ENCODE measurements at regions not wholly inside any gene's neighbourhood (a gene's known extent, or its start where the extent isn't known, plus 50 kb on each side); places are given as distances from the start of the nearest gene placed in this dataset.

DNA sequence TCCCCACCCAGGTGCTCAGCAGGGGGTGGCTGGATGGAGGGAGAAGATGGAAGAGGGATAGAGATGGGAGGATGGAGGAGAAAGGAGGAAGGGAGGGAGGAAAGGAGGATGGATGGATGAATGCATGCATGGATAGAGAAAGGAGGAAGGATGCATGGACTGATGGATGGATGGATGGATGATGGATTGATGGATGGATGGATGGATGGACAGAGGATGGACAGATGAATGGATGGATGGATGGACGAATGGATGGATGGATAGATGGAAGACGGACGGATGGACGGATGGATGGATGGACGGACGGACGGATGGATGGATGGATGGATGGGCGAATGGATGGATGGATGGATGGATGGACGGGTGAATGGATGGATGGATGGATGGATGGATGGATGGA, 64.1 kb downstream of the NCOR2 start:
- DNase-seq, result no peak

- DNase-seq, result no peak
Measured at GRCh38 chr12:124502379-124502778, 65.0 kb downstream of the NCOR2 start.

DNA sequence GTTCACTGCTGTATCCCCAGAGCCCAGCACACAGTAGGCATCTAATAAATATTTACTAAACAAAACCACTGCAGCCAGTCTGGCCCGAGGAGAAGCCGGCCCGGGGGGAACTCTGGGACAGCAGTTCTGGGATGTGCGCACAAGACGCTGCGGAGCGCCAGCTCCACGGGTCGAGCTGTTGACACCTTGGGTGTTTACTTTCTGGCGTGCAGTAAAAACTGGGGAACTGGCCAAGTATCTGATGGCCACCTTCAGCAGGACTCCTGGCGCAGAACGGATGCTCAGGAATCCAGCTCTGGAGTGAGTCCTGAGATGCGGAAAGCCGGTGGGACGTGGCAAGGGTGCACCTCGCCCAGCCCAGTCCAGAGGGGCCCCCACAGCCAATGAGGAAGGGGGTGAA, 65.6 kb downstream of the NCOR2 start:
- no peak for DNase-seq

- no peak for DNase-seq
Measured at GRCh38 chr12:124501112-124501561, 66.3 kb downstream of the NCOR2 start.

DNA sequence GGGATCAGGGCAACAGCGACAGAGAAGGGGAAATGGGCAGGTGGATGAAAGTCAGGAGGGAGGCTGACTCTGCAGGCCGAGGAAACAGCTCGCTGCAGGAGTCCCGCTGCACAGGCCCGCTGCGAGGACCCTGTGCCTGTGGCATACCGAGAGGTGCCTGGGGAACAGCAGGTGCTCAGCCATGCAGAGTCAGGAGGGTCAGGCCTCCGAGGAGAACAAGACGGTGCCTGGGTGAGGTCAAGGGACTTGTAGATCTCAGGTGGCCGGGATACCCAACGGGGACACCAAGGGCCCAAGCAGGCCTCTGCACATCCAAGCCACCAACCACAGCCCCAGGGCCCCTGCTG, 67.5 kb downstream of the NCOR2 start:
- DNase-seq, result no peak

DNA sequence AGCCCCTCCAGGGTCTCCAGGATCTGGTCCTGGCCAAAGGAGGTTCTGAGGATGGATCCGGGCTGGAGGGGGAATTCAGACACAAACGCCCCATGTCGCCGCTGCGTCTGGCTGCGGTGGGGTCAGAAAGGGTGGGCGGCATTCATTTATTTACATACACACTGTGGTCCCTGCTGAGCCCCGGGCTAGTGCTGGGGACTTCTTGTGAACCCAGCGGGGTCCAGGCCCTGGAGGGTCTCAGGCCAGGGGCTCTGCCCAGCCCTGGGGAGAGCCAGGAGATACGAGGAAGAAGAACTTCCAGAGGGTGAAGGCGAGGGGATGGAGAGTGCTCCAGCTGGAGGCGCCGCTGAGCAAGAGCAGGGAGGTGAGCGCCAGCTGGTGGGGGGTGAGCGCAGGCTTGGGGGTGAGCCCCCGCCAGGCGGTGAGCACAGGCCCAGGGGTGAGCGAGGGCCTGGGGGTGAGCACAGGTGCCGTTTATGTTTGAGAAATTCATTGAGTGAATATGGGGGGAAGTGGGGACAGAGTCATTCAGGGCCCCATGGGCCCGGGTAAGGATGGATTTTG, 68.1 kb downstream of the NCOR2 start:
- no peak for DNase-seq

DNA sequence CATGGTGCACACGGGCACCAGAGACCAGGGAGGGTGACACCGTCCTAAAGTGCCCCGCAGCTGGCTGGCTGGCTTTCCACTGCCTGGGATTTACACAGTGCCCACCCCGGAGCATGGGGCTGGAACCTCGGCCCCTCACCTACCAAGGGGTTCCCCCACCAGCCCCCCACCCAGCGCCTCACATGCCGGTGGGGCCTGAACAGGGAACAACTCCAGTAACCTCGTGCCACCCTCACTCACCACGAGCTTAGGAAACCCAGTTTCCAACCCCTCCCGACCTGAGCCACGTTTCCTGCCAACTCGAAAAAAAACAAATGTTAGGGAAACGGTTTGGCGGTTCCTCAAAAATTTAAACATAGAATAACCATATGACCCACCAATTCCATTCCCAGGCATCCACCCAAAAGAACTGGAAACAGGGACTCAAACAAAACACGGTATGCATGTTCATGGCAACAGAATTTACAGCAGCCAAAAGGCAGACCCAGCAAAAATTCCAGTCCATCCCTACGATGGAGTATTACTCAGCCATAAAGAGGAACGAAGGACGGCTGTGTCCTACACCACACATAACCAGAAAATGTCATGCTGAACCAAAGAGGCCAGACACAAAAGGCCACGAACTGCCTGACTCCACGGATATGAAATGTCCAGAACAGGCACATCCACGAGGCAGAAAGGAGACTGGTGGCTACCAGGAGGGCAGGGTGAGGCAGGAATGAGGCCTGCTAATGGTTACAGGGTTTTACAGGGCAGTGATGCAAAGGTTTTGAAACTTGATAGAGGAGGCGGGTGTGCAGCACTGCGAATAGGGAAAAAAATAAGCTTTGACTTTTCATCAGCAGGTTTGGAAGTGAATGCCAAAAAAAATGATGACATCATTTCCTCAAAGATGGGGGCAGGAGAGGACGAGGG, 68.9 kb downstream of the NCOR2 start:
- no peak for DNase-seq

GRCh38 chr12:124497658-124498057, 69.8 kb downstream of the NCOR2 start:
- DNase-seq, result no peak

GRCh38 chr12:124497039-124497438, 70.4 kb downstream of the NCOR2 start:
- no peak for DNase-seq

DNA sequence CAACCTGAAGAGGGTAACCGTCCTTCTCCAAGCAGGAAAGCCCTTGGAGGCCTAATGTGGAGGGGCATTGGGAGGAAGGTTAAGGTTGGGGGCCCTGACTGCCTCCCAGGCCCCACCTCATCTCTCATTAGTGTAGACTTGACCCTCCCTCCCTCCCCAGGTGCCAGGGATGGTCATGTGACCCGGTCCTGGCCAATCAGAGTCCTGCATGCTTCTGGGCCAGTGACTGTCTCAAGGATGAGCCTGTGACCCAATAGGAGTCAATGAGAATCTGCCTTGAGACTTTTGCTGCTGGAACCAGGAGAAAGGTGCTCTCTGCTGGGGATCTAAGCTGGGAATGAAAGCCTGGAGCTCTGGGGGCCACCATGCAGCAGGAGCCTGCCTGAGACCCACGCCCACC, 70.8 kb downstream of the NCOR2 start:
- no peak for DNase-seq

DNA sequence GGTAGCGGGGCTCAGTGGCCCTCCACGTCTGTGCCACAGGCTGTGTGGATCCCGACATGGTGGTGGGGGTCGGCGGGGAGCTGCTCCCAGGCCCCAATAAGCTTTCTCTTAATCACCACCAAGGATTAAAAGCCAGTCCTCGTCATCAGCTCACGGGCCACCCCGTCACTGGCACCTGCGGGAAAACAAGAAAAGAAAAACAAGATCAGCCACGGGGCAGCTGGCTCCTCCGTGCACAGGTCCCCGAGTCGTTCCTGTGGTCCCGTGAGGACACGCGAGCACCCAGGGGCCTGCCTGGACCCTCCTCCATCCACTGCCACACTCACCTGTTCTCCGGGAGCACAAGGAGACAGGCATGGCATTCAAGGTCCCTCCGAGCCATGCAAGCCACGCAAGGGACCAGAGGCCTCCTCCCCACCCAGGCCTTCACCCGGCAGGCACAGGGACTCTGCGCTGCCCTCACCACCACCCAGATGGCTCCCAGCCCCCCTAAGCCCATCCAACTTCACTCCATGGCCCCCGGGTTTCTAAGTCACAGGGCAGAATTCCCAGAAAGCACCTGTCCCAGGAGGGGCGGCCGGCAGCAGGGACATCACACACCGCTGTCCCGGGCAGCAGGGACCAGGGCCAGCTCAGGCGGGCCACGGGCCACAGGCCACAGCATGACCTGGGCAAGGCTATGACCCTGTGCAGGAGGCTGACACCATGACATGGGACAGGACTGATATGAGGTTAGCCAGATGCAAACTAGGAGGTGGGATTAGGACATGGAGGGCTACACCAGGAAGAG, 72.0 kb downstream of the NCOR2 start:
- DNase-seq, result no peak

DNA sequence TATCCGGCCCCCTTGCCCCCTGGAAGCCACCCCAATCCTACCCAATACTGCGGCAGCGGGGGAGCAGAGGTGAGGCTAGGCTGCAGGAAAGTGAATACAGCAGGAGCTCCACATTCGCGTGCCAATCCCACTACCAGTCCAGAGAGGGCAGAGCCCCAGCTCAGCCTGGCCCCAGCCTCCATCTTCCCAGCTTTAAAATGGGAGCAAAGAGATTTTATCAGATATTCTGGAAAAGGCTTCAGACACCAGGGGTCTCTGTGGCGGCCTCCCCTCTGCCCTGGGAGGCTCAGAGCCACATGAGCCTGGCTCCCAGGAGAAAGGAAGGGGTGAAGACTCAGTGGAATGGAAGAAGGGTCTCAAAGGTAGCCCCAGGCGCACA, 72.7 kb downstream of the NCOR2 start:
- DNase-seq, result no peak

- DNase-seq, result no peak
Measured at GRCh38 chr12:124493809-124494750, 73.3 kb downstream of the NCOR2 start.

GRCh38 chr12:124492879-124493808, 74.3 kb downstream of the NCOR2 start:
- no peak for DNase-seq

DNA sequence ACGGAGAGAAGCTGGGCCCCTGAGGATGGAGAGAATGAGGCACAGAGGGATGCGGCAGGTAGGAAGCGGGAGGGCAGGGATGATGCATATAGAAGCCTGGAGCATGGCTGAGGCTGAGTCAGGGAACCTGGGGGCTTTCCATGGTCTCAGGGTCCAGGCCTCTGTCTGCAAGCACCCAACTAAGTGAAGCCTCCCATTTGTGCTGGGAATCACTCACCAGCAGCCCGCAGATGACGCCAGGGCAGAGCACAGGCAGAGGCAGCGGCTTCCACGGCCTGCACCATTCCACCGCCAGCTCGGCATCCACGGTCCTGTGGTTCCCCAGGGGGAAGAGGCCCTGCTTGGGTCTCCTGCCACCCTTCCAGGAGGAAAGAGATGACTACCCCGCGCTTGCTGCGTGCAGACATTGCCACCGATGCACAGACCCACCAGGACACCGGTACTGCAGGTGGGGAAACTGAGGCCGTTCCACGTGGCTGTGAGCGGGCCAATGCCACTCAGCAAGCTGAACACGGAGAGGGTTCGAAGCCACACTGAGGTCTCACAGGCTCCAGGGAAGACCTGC, 75.5 kb downstream of the NCOR2 start:
- no peak for DNase-seq

GRCh38 chr12:124491310-124491709, 76.1 kb downstream of the NCOR2 start:
- no peak for DNase-seq

DNA sequence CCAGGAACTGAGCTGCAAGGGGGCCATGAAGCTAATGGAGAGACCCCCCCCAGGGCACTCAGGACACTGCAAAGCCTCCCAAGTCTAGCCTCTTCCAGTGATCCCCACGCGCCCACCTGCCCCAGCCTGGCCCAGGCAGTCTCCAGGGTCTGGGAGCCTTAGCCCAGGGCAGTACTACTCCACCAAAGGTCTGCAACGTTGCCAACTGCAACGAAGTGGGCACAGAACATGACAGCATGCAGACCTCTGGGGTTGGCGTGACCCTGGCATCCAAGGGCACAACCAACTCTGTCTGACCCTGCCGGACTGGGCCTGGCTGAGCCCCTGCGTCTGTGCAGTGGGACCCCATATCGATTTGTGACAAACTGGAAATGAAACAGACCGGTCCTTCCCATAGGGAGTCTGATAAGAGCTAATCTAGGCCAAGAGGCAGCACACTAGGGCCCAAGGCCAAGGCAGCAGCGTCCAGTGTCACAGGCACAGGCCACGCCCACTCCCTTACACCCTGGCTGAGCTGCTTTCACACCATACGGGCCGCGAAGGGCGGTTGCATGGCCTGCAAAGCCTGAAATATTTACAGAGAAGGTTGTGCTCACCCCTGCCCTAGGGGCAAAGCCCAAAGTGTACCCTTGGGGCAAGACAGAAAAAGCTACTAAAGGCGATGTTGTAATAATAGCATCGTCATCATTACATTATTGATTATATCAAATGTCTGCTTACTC, 76.7 kb downstream of the NCOR2 start:
- no peak for DNase-seq

- no peak for DNase-seq
Measured at GRCh38 chr12:124489915-124490583, 77.4 kb downstream of the NCOR2 start.

DNA sequence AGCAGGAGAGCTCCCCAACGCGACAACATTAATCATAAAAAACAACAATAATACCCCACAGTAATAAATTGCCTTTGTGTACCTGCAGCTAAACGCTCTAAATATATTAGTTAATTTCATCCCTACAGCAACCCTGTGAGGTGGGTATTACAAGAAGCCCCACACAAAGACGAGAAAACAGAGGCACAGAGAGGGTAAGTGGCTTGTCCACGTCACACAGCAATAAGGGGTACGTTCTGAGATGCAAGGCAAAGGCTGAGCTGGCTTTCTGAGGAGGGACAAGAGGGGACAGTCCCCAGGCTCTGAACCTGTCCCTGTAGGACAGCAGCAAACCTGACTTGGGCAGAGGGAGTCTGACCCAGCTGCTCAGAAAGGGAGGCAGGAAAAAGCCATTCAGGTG, 78.2 kb downstream of the NCOR2 start:
- DNase-seq, result no peak

- no peak for DNase-seq
Measured at GRCh38 chr12:124488520-124488919, 78.9 kb downstream of the NCOR2 start.

Data from RPMI8226 (cell line).